Putamen (tissue), 1 donor: ENCODE measurements at regions not wholly inside any gene's neighbourhood (a gene's known extent, or its start where the extent isn't known, plus 50 kb on each side); places are given as distances from the start of the nearest gene placed in this dataset.
A peak's percentile ranks its signal among the peaks of the same experiment; 100 is the strongest.
"Not testable (repeated sequence)": the region's sequence is repeated elsewhere in the genome, so short reads cannot be mapped to it uniquely, and the experiment has no call there.

Experiments
- DNase-seq: peaks from one replicate; pipeline ENCODE4 v3.0.0-alpha.2; 2016; ENCODE audit warnings: low spot score

DNA sequence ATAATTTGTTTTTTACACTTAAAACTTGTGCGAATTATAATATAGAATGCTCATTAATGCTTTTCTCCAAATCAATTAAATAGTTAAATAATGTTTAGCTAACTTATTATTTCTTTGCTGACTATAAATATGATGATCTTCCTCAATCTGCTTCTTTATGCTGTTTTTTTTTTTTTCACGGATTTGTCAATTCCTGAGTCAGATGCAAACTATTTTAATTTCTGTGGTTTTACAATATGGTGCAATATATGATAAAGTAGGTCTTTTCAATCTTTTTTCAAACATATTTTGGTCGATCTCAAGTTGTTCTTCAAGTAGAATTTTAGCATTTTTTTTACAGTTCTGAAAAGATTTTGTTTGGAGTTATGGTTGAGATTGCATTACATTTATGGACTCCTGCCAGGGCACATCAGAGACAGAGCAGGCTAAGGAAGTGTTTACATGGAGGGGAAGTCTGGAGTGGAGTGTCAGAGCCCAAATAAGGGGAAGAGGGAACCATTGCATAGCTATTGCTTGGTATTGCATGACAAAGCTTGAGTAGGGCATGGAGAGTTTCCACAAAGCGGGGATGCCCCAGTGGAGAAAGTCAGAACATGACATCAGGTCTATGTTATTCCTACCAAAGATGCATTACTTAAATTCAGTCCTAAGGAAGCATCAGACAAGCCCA, 204.4 kb downstream of the OTUD1 start:
- no peak for DNase-seq

DNA sequence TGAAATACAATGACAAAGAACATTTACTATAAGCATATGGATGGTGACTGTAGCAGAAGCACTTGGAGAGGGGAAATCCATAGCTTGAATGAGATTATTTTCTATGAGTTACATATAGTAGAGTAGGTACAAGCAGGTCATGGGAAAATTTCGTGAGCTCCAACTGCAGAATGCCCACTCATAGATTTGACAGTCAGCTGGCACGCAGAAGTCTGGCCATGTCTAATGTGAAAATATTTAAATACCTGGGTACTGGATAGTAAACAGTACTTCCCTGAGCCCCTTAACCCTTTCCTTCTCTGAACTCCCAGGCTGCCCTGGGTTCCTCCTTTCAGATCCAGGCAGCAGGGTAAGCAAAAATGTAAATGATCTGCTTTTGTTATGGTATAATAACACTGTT, 209.7 kb downstream of the OTUD1 start:
- no peak for DNase-seq

DNA sequence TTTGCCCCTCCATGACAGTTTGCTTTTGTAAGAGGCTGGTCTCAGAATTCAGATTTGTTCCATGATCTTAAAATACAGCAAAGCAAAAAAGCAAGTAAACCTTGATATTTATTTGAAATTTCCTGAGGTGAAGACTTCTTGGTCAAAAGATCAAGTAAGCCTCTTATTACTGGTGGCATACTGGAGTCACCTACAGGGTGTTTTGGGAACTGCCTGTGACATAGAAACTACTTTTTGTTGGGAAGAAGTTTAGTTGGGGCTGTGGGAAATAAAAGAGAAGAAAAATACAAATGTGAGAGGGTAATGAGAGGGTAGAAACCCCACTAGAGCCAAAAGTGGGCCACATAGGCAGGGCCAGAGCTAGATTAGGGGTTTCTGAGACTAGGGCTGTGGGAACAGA, 217.9 kb downstream of the OTUD1 start:
- no peak for DNase-seq

DNA sequence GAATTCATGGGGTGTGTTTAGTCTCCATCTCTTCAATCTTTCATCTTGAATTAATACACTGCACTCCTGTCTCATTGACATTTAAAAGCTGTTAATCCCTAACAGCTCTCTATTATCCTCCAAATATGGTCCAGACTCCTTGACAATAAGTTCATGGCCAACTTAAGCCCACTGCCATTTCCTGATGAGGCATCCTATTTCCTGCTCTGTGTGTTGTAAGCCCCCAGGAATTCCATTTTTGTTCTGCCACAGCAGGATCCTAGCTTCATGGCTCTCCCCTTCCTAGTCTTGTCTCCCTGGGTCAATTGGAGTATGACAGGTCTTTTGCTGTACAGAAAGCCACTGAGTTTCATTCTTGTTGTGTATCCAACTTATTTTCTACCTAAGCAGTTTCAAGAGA, 218.8 kb downstream of the OTUD1 start:
- DNase-seq, result no peak

DNA sequence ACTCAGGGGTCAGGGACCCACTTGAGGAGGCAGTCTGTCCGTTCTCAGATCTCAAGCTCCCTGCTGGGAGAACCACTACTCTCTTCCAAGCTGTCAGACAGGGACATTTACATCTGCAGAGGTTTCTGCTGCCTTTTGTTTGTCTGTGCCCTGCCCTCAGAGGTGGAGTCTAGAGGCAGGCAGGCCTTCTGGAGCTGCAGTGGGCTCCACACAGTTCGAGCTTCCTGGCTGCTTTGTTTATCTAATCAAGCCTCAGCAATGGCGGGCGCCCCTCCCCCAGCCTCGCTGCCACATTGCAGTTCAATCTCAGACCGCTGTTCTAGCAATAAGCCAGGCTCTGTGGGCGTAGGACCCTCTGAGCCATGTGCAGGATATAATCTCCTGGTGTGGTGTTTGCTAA, 233.0 kb downstream of the OTUD1 start:
- DNase-seq, result not testable (repeated sequence)

DNA sequence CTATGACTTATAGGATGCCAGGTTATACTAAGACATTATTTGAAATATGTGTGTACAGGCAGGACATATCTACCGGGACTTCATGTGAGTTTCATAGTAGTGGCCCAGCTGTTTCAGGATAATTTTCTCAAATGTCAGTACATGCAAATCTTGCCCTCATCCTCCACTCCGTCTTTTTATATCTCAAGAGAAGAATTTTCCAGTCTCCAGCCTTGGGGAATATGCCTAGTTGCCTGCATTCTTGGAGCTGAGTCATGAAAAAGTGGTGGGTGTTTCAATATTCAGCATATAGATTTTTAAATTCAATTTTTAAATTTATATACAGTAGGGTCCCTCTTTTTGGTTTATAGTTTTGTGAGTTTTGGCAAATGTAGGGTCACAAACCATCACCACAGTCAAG, 236.7 kb downstream of the OTUD1 start:
- DNase-seq, result peak; percentile 58

DNA sequence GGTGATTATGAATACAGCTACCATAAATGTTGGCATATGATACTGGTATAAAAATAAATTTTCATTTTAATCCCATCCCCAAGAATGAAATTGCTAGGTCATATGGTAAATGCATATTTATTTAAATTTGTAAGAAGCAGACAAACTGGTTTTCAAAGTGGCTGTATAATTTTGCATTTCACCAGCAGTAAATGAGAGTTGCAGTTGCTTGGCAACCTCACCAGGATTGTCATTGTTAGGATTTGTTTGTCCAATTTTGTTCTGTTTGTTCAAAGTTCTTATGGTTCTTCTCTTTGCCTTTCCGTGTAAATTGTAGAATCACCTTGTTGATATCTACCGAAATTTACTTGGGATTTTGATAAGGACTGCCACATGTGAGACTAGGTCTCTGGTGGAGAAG, 237.4 kb downstream of the OTUD1 start:
- no peak for DNase-seq

DNA sequence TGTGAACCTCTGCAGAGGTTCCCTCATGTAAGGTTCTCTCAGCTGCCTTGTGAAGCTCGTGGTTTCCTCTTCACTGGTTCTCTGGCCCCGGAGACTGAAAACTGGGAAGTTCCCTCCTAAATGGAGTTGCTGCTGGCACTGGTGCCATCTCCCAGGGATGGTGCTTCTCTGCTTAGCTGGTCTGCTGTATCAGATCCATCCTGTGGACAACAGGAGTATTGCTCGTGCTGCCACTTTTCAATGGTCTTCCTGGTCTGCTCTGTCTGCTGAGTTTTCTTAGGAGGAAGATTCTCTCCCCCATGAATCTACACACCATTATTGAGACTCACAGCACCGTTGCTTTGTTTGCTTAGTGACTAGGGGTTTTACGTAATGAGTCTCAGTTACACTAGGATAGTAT, 247.8 kb downstream of the OTUD1 start:
- no peak for DNase-seq

DNA sequence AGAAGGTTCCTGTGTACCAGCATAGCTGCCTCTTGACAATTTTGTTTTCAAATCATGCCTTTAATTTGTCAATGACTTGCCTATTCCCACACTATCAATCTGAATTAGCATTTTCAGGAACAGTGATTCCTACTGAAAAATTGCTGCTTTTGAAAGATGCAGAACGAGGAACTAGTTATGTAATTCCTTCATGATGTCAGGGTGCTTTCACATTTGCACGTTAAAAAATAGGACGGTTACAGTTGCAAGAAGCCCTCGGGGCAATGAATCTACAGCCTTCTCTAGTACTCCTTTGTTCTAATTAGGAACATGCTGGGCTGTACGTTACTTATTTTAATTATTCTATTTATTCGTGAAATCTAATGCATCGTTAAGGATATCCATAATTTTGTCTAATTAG, 253.9 kb downstream of the OTUD1 start:
- peak; percentile 47 for DNase-seq

DNA sequence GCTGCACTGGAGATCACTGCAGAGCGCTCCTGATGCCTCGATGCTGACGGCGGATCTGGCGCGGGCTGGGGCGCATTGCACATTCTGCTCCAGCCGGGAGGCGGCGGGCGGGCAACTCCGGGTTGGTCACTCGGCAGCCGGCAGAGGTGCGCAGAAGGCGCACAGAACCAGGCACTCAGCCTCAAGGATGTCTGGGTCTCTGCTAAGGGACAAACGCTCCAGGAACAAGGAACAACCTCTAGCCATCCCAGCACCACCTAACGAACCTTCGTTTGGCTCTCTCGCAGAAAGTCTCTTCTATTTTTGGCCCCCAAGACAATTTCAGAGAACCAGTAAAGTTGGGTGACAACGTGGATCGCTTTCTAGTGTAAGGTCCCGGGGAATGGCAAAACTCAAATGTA, 254.6 kb downstream of the OTUD1 start:
- no peak for DNase-seq

DNA sequence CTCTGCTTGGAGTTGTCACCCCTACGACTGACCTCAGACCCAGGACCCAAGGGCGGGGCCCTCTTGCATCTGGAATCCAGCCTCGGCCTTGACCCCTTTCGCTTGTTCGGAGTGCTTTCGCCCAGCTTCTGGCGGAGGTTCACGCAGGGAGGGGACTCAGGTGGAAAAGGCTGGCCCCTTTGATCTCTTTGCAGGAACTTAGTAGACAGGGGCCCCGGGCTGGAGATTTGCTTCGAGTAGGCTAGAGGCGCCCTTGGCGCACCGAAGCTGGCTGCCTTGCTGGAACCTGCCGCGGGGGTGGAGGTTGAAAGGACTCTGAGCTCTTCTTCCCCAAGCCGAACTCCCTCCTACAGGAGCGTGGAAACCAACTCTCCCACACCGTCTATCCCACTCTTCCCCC, 255.1 kb downstream of the OTUD1 start:
- no peak for DNase-seq

DNA sequence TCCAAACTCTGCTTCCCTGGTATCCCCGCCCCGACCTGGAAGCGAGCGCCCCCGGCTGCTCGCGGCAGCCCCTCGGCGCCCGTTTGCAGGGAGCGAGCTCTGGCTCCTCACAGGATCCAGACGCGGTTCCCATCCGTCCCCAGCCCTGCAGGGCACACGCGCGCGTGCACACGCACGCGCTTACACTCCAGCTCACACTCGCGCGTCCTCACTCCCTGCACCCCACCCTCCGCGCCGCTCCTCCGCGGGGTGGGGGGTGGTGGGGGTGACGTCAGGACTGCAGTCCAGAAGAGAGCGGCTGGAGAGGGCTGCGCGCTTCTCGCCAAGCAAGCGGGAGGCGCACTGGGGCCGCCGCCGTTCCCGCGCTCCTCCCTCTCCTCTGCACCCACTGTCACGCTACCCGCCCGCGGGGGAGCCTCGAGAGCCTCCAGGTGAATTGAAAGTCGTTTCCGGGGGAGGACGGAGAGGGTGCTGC, 255.6 kb downstream of the OTUD1 start:
- peak; percentile 64 for DNase-seq

DNA sequence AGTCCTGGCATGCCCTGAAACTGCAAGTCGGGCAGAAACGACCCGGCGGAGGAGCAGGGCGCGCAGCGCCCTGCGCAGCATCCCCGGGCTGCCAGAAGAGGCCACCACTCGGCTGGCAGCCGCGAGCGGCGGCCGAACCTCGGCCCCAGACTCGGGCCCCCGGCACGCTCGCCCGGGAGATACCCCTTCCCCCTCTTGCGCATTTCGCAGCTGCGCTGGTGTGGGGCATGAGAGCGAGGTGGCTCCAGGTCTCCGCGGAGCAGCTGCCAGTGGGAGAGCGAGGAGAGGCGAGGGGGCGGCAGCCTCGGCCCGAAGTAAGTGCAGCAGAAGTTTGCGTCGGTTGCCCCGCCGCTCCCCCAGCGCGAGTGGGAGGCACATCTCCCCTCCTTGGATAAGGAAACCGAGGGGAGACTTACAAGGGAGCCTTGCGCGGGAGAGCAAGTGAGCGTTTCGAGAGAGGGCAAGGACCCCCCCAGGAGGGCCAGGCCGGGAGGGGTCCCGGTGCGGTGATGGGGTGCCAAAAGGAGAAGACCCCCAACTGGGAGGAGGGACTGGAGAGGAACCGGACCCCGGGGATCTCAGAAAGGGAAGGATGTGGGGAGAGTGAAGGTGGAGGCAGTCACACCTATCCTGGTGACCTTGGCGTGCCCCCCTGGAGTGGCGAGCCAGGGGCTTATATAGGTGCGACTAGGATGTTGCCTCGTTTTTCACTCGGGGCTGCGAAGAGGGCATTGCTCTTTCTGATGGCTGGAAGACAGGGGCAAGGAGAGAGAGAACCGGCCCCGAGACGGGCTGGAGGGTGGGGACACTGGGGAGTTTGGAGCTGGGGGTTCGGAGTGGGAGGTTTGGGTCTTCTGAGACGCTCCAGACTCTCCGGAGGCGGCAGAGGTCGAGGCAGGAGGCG, 256.3 kb downstream of the OTUD1 start:
- no peak for DNase-seq

DNA sequence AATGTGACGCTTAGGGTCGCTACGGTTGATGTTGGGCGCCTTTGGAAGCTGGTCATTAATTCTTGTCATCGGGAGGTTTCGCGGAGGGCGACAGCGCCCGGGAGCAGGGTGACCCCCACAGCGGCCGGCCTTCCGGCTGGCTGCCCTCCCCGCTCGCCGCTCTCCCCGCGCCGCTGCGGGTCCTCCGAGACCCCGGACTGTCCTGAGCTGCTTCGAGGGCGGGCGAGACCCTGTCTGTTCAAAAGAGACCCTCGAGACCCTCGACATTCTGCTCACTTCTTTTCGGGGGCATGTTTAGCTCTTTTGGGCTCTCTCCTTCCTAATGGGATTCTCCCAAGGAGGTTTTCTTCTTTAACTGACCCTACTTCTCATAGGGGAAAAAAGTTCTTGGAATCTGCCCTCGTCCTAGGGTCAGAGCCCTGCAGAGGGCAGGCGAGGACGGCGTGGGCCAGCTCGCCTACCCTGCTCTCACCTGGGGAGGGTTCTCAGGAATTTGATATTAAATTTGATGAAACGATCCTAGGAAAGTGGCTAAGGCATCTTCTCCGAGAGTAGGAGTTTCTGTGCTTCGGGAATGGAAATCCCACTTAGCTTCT, 257.0 kb downstream of the OTUD1 start:
- DNase-seq, result no peak

DNA sequence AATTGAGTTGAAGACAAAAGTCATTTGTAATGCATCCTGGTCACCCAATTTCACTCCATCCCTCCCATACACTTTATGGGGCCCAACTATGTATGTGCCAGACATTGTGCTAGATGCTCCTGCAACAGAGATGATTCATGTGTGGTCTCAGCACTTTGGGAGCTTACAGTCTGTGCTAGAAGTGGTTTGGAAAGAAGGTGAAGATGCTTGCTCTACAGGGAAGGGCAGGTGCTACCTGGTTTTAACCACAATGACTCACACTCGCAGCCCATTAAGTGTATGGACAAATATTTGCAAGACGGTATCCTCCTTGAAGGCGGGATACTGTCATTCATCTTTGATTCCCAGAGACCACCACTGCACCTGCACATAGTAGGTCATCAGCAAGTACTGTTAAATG, 257.6 kb downstream of the OTUD1 start:
- DNase-seq, result no peak

DNA sequence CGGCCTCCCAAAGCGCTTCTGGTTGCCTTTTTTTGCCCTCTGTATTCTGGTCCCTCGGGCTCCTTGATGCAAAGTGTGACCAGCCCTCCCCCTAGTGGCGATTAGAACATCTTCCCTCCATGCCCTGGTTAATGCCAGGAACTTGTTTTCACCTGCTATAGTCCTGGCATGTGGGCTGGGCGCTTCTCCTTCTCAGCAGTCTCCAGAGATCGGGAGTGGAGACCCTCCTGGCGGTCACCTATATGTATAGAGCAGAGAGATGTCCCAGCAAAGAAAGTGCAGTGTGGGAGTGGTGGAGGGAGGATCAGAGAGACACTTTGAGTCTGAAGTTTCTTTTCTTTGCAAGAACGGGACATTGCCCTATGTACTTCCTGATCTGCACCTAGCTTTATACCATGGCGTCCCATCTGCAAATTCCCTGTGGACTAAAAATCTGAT, 264.1 kb downstream of the OTUD1 start:
- no peak for DNase-seq

DNA sequence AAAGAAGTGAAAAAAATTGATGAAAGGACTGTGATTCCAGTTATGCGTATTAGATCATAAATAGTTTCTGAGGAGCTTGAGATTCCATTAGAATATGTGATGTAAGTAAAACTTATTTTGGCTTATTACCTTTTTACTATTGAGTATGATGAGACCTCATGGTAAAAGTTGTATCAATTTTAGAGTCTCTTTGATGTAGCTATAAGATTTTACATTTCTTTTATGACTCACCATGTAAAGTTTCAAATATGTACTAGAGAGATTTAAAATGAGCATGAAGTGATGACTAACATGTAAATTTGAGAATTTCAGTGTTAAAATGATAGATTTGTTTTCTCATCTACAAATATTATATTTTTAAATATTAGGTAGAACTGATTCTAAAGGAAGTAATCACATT, 276.5 kb downstream of the OTUD1 start:
- DNase-seq, result no peak

DNA sequence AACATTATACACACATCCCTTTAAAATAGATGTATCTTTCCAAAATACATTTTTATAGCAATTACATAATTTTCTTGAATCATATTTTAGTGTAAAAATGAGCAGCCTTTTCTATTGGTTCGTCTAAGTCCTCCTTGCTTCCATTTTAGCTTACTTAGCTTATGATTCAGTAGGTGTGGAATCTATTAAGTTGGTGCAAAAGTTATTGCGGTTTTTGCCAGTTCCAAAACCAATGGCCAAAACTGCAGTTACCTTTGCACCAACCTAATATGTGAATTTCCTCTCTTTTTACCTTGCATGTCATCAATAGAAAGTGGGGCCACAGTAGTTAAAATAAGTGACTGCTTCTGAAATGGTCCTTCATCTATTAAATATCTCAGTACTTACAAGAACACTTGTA, 279.0 kb downstream of the OTUD1 start:
- no peak for DNase-seq

DNA sequence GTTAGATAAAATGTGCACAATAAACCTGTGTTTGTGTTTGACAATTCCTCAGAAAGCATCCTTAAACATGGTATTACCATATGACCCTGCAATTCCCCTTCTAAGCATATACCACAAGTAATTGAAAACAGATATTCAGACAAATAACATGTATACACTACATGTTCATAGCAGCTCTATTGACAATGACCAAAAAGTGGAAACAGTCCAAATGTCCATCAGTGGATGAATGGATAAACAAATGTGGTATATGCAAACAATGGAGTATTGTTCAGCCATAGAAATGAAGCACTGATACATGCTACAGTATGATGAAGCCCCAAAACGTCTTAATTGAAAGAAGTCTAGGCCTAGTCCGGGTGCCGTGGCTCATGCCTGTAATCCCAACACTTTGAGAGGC, 280.1 kb downstream of the OTUD1 start:
- peak; percentile 67 for DNase-seq

DNA sequence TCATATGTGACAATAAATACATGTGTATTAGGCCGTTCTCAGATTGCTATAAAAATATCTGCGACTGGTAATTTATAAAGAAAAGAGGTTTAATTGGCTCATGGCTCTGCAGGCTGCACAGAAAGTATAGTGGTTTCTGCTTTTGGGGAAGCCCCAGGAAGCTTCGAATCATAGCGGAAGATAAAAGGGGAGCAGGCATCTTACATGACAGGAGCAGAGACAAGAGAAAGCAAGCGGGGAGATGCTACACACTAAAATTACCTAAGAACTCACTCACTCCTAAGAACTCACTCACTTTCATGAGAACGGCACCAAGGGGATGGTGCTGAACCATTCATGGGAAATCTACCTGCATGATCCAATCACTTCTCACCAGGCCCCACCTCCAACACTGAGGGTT, 284.9 kb downstream of the OTUD1 start:
- no peak for DNase-seq

DNA sequence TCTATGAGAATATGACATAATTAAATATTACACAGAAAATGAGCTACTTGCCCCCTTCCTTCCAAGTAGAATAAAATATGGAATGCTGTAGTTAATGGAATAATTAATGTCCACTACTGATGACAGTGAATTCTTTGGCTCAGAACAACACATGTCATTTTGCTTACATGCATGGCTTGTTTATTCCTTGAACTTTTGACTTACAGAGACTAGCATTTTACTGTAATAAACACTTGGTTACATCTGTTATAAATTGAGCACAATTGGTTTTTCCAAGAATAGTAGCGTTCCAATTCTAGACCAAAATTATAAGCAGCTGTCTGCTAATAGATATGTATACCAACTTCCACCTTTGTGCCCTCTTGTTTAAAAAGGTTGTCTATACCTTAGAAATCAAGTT, 286.7 kb downstream of the OTUD1 start:
- no peak for DNase-seq

DNA sequence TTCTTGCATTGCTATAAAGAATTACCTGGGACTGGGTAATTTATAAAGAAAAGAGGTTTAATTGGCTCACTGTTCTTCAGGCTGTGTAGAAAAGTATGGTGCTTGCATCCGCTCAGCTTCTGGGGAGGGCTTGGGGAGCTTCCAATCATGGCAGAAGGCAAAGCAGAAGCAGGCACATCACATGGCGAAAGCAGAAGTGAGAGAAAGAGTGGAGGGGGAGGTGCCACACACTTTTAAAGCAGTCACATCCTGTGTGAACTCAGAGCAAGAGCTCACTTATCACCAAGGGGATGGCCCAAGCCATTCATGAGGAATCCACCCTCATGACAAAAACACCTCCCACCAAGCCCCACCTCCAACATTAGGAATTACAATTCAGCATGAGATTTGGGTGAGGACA, 303.5 kb downstream of the OTUD1 start:
- DNase-seq, result no peak

DNA sequence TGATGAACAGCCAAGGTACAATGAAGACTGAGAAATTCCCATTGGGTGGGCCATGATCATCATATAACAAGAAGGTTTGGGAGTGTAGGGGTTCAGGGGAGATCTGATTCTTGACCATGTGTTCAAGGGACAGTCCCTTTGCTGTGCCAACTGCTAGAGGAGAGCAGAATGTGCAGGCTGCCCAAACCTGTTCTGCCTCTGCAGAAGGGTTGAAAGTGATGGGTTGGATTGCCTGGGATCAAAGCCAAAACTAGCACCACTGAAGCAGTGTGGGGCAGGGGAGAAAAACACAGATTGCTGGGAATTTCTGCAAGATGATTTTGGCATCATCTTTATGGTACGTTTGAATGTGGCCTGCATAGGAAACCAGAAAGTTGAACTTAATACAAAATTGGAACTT, 303.9 kb downstream of the OTUD1 start:
- no peak for DNase-seq
